MM.1S (cell line): ENCODE measurements at regions not wholly inside any gene's neighbourhood (a gene's known extent, or its start where the extent isn't known, plus 50 kb on each side); places are given as distances from the start of the nearest gene placed in this dataset.

Source experiments
- DNase-seq: peaks from one replicate; pipeline ENCODE4 v3.0.0-alpha.2; 2015
- H2AFZ ChIP-seq: fragments of 300-600 bp; sonication (generic); 2 replicates; pipeline ENCODE4 v1.6.0; 2016; ENCODE audit warnings: antibody characterized with exemption, low read length
- H3F3A ChIP-seq: fragments of 300-600 bp; sonication (generic); 2 replicates; pipeline ENCODE4 v1.6.1; 2016; ENCODE audit warnings: mild to moderate bottlenecking, antibody characterized with exemption, low read length, moderate library complexity, mixed read lengths; ENCODE audit not compliant: insufficient read depth
- H3K27ac ChIP-seq: fragments of 300-600 bp; sonication (generic); 2 replicates; pipeline ENCODE4 v1.5.1; 2016; ENCODE audit warnings: mild to moderate bottlenecking, low read length
- H3K27me3 ChIP-seq: fragments of 300-600 bp; sonication (generic); replicated peaks from 2 replicates; pipeline ENCODE4 v1.6.0; 2016; ENCODE audit warnings: low read length; ENCODE audit not compliant: insufficient read depth
- H3K36me3 ChIP-seq: fragments of 300-600 bp; sonication (generic); replicated peaks from 2 replicates; pipeline ENCODE4 v1.6.1; 2016; ENCODE audit warnings: mild to moderate bottlenecking, low read length, mixed read lengths; ENCODE audit not compliant: insufficient read depth
- H3K4me1 ChIP-seq: fragments of 300-600 bp; sonication (generic); 2 replicates; pipeline ENCODE4 v1.6.1; 2016; ENCODE audit warnings: low read length, mixed read lengths
- H3K4me2 ChIP-seq: fragments of 300-600 bp; sonication (generic); 2 replicates; pipeline ENCODE4 v1.6.0; 2016; ENCODE audit warnings: low read depth, low read length
- H3K4me3 ChIP-seq: fragments of 300-600 bp; sonication (generic); 2 replicates; pipeline ENCODE4 v1.5.1; 2016; ENCODE audit warnings: low read length, mixed read lengths
- H3K79me2 ChIP-seq: fragments of 300-600 bp; sonication (generic); 2 replicates; pipeline ENCODE4 v1.6.1; 2016; ENCODE audit warnings: mixed run types, low read length, mixed read lengths
- H3K9ac ChIP-seq: fragments of 300-600 bp; sonication (generic); 2 replicates; pipeline ENCODE4 v1.6.1; 2016; ENCODE audit warnings: low read length, mixed read lengths
- H3K9me2 ChIP-seq: fragments of 300-600 bp; sonication (generic); replicated peaks from 2 replicates; pipeline ENCODE4 v1.6.1; 2016; ENCODE audit warnings: mild to moderate bottlenecking, low read length, mixed read lengths; ENCODE audit not compliant: insufficient read depth
- H3K9me3 ChIP-seq: fragments of 300-600 bp; sonication (generic); replicated peaks from 2 replicates; pipeline ENCODE4 v1.6.1; 2016; ENCODE audit warnings: mild to moderate bottlenecking, low read length, mixed read lengths; ENCODE audit not compliant: insufficient read depth
- H4K20me1 ChIP-seq: fragments of 300-600 bp; sonication (generic); 2 replicates; pipeline ENCODE4 v1.6.1; 2016; ENCODE audit warnings: mild to moderate bottlenecking, low read length, moderate library complexity, mixed read lengths; ENCODE audit not compliant: insufficient read depth
- CTCF ChIP-seq: fragments of 300-600 bp; sonication (generic); IDR thresholded peaks from 2 replicates; pipeline ENCODE4 v1.5.1; 2016; ENCODE audit warnings: antibody characterized with exemption, low read length, mixed read lengths
- EZH2 ChIP-seq: fragments of 300-600 bp; sonication (generic); optimal IDR thresholded peaks from 2 replicates; pipeline ENCODE3; 2017; ENCODE audit warnings: low read depth, mild to moderate bottlenecking, antibody characterized with exemption, low read length, mixed read lengths
- EZH2phosphoT487 ChIP-seq: fragments of 300-600 bp; sonication (generic); IDR thresholded peaks from 2 replicates; pipeline ENCODE4 v1.6.1; 2018; ENCODE audit warnings: antibody characterized with exemption, low read length

- TF ChIP-seq CTCF (no peak), EZH2phosphoT487 (no peak), EZH2 (no peak)
- H3K4me2 ChIP-seq: no peak overlapping the region
- DNase-seq: no peak
- H3K9me2 ChIP-seq: no peaks in the 10 kb centered on the region
- H3K27ac ChIP-seq: no peak overlapping the region
- no peak overlapping the region for H3K4me3 ChIP-seq
- H4K20me1 ChIP-seq: no peaks in the 10 kb centered on the region
- H3K79me2 ChIP-seq: no peaks in the 10 kb centered on the region
- no peak overlapping the region for H3K9ac ChIP-seq
- no peaks in the 10 kb centered on the region for H3K4me1 ChIP-seq
- H2AFZ ChIP-seq: no peak overlapping the region
- H3K36me3 ChIP-seq: no peaks in the 10 kb centered on the region
- no peaks in the 10 kb centered on the region for H3K27me3 ChIP-seq
- H3F3A ChIP-seq: no peaks in the 10 kb centered on the region
- no peaks in the 10 kb centered on the region for H3K9me3 ChIP-seq
These were observed 1084.2 kb upstream of the COX7C start for GRCh38 chr5:85533341-85534047.

- H3K9me2 ChIP-seq: no peaks in the 10 kb centered on the region
- no peaks in the 10 kb centered on the region for H3F3A ChIP-seq
- no peaks in the 10 kb centered on the region for H3K79me2 ChIP-seq
- H3K4me1 ChIP-seq: no peaks in the 10 kb centered on the region
- no peaks in the 10 kb centered on the region for H3K9me3 ChIP-seq
- H3K36me3 ChIP-seq: no peaks in the 10 kb centered on the region
- no peak overlapping the region for H3K4me2 ChIP-seq
- H3K27ac ChIP-seq: no peak overlapping the region
- H3K4me3 ChIP-seq: no peak overlapping the region
- H3K27me3 ChIP-seq: no peaks in the 10 kb centered on the region
- DNase-seq: peak; percentile 32
- no peak for TF ChIP-seq EZH2
- no peak for TF ChIP-seq EZH2phosphoT487
- TF ChIP-seq CTCF: no peak
- H2AFZ ChIP-seq: no peak overlapping the region
- H4K20me1 ChIP-seq: no peaks in the 10 kb centered on the region
- H3K9ac ChIP-seq: no peak overlapping the region
These were observed 1079.4 kb upstream of the COX7C start for GRCh38 chr5:85538362-85538761.

GRCh38 chr5:85545129-85545528 lies 1072.6 kb upstream of the COX7C start:
- DNase-seq: no peak
- no peaks in the 10 kb centered on the region for H3K79me2 ChIP-seq
- no peaks in the 10 kb centered on the region for H4K20me1 ChIP-seq
- no peaks in the 10 kb centered on the region for H3F3A ChIP-seq
- H3K9me2 ChIP-seq: no peaks in the 10 kb centered on the region
- no peaks in the 10 kb centered on the region for H3K36me3 ChIP-seq
- no peaks in the 10 kb centered on the region for H3K9me3 ChIP-seq
- H3K4me2 ChIP-seq: no peak overlapping the region
- H2AFZ ChIP-seq: no peak overlapping the region
- H3K4me1 ChIP-seq: no peaks in the 10 kb centered on the region
- no peak overlapping the region for H3K9ac ChIP-seq
- no peaks in the 10 kb centered on the region for H3K27me3 ChIP-seq
- TF ChIP-seq EZH2phosphoT487: no peak
- no peak for TF ChIP-seq CTCF
- TF ChIP-seq EZH2: no peak
- H3K27ac ChIP-seq: no peak overlapping the region
- H3K4me3 ChIP-seq: no peak overlapping the region
